ENCODE measurements at regions not wholly inside any gene's neighbourhood (a gene's known extent, or its start where the extent isn't known, plus 50 kb on each side); places are given as distances from the start of the nearest gene placed in this dataset.

GRCh38 chr2:15744820-15745219, 153.2 kb downstream of the DDX1 start (continued):
- TF ChIP-seq BCL11A (IDR thresholded peaks at IDR 0.05; ENCODE audit: low read depth in 2 of 2, low read length in 2 of 2), result no peak

GRCh38 chr2:15745350-15745749, 153.7 kb downstream of the DDX1 start:
- Histone ChIP-seq H3K9ac (replicated peaks in 1 of 4; ENCODE audit: extremely low read depth in 1 of 4, low read depth in 3 of 4, low read length in 3 of 4) (no peak overlapping the region), H2BK15ac (ENCODE audit: low read length) (no peak overlapping the region), H3K14ac (ENCODE audit: insufficient read length) (no peak overlapping the region), H3K79me2 (ENCODE audit: control insufficient read depth in 1 of 2, insufficient read depth in 2 of 2, low read length in 2 of 2) (no peaks in the 10 kb centered on the region), H3K27ac (ENCODE audit: low read depth, low read length) (no peak overlapping the region), H2BK120ac (replicated peaks; ENCODE audit: low read depth, low read length) (no peak overlapping the region), H3K4me1 (replicated peaks in 1 of 4; ENCODE audit: control insufficient read depth in 3 of 4, insufficient read depth in 4 of 4, low read length in 3 of 4) (peaks cover 5 to 12% (median 10%) of the 10 kb centered on the region in 4 experiments), H3K27me3 (replicated peaks in 1 of 4; ENCODE audit: control insufficient read depth in 3 of 4, extremely low read depth in 1 of 4, insufficient read depth in 3 of 4, low read length in 3 of 4) (no peaks in the 10 kb centered on the region), H3K4me3 (ENCODE audit: extremely low read depth in 1 of 4, insufficient read depth in 2 of 4, low read depth in 3 of 4, low read length in 4 of 4) (no peak overlapping the region), H3K9me3 (ENCODE audit: insufficient read depth in 2 of 2, low read depth in 1 of 2, low read length in 1 of 2) (no peaks in the 10 kb centered on the region), H3K4me2 (ENCODE audit: insufficient read depth in 1 of 2, low read depth in 2 of 2, low read length in 2 of 2) (no peak overlapping the region), H2BK12ac (ENCODE audit: low read depth, low read length) (no peak overlapping the region), H3K23me2 (ENCODE audit: low read depth, low read length) (no peaks in the 10 kb centered on the region), H3K18ac (ENCODE audit: extremely low read depth, low read length) (no peak overlapping the region), H3K56ac (replicated peaks; ENCODE audit: insufficient read length, low read depth, low read length) (no peak overlapping the region), H4K91ac (replicated peaks; ENCODE audit: insufficient read length, low read length) (no peak overlapping the region), H3K4ac (replicated peaks; ENCODE audit: insufficient read length, low read depth, low read length) (no peak overlapping the region), H2BK20ac (ENCODE audit: low read length) (no peak overlapping the region), H3K36me3 (ENCODE audit: control insufficient read depth in 2 of 4, insufficient read depth in 4 of 4, low read length in 3 of 4) (no peaks in the 10 kb centered on the region), H3K23ac (ENCODE audit: insufficient read length) (no peak overlapping the region), H2AFZ (ENCODE audit: low read length) (no peak overlapping the region), H4K20me1 (replicated peaks in 1 of 2; ENCODE audit: control insufficient read depth in 1 of 2, insufficient read depth in 2 of 2, low read length in 2 of 2) (no peaks in the 10 kb centered on the region), H3K79me1 (ENCODE audit: low read depth, low read length) (no peaks in the 10 kb centered on the region), H4K8ac (ENCODE audit: extremely low read depth, insufficient read depth, low read length) (no peak overlapping the region), H2BK5ac (ENCODE audit: low read depth, low read length) (no peak overlapping the region), H4K5ac (ENCODE audit: insufficient read length, low read depth, low read length) (no peak overlapping the region), H2AK5ac (ENCODE audit: low read depth, low read length) (no peak overlapping the region)
- no peak for FAIRE-seq
- DNase-seq (ENCODE audit: low read depth in 1 of 2, low spot score in 2 of 2), result no peak
- WGBS, 2 experiments (ENCODE audit: extremely low coverage in 1 of 2, insufficient coverage in 1 of 2, insufficient read length in 1 of 2, insufficient replicate concordance in 2 of 2, low coverage in 1 of 2, low lambda C conversion rate in 2 of 2, missing lambda C conversion rate in 1 of 2), result 91% methylated on average over 3 of the region's 3 CpGs; no CpG with 5 or more reads in 1 of the 2 experiments
- ChIA-PET CTCF (ENCODE audit: partially characterized antibody) (interaction anchor here (1.1 kb wide), 1 partner anchor 14 kb away, joined by 3 read pairs; no protein-coding TSS in a partner anchor), POLR2A (ENCODE audit: partially characterized antibody) (no interaction called here)
- no peak for TF ChIP-seq RAD21 (IDR thresholded peaks at IDR 0.05 in 1 of 2, conservative IDR thresholded peaks at IDR 0.05 in 1 of 2; ENCODE audit: low read depth in 2 of 2, low read length in 2 of 2)
- no peak for TF ChIP-seq SP4 (IDR thresholded peaks at IDR 0.05; ENCODE audit: low read length)
- TF ChIP-seq MAX (IDR thresholded peaks at IDR 0.05), result no peak
- TF ChIP-seq RNF2 (IDR thresholded peaks at IDR 0.05; ENCODE audit: borderline replicate concordance, low read depth, low read length, missing control alignments, poor library complexity, severe bottlenecking), result no peak
- no peak for TF ChIP-seq SIRT6 (IDR thresholded peaks at IDR 0.05; ENCODE audit: low read length)
- no peak for TF ChIP-seq CHD2 (IDR thresholded peaks at IDR 0.05; ENCODE audit: low read length)
- no peak for TF ChIP-seq TBP (IDR thresholded peaks at IDR 0.05; ENCODE audit: low read depth, low read length)
- no peak for TF ChIP-seq TAF7 (optimal IDR thresholded peaks at IDR 0.05; ENCODE audit: borderline replicate concordance, low read depth, low read length)
- no peak for TF ChIP-seq POU5F1 (IDR thresholded peaks at IDR 0.05; ENCODE audit: low read depth, low read length)
- no peak for TF ChIP-seq USF2 (IDR thresholded peaks at IDR 0.05; ENCODE audit: low read length)
- TF ChIP-seq CREB1 (IDR thresholded peaks at IDR 0.05), result no peak
